DMS 273 (cell line): ENCODE measurements at regions not wholly inside any gene's neighbourhood (a gene's known extent, or its start where the extent isn't known, plus 50 kb on each side); places are given as distances from the start of the nearest gene placed in this dataset.
A peak's percentile ranks its signal among the peaks of the same experiment; 100 is the strongest.

ENCODE experiments used
- DNase-seq: peaks from one replicate; lab custom pipeline; 2025; ENCODE audit not compliant: unreplicated experiment; lab: John Stamatoyannopoulos, UW

DNA sequence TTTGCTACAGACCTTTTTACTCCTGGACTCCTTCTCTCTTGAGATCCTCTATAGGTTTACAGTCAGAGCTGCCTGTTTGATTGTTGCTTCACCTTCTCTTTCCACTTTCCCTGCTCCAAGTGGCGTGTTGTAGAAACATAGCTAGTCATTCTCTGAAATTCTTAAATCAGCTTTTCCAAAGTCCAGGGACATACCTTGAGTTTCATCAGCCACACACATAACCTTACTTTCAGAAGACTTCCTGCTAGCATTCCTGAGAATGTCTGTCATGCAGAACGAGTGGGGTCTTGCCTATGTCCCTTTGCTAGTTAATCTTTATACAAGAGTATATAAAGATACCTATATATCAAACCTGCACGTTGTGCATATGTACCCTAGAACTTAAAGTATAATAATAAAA, 230.3 kb upstream of the ZNF462 start:
- DNase-seq = no peak

DNA sequence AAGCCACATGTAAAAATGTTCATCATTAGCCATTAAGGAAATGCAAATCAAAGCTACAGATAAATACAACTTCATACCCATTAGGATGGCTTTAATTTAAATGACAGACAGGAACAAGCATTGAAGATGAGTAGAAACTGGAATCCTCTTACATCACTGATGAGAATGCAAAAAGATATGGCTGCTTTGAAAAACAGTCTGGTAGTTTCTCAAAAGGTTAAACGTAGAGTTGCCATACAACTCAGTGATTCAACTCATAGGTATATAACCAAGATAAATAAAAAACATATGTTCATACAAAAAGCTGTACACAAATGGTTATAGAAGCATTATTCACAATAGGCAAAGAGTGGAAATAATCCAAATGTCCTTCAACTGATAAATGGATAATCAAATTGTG, 228.8 kb upstream of the ZNF462 start:
- DNase-seq = no peak

DNA sequence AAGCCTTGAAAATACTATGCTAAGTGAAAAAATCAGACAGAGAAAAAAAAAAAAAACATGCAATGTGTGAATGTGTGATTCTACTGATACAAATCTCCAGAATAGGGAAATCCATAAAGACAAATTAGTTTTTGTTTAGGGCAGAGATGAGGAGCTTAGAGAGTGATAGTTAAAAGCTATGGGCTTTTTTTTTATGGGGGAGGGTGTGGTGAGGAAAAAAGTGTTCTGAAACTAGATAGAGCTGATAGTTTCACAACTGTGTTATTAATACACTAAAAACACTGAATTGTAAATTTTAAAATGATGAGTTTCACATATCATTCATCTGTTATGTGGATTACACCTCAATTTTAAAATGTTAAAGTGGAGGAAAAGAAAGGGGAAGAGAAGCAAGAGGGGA, 228.3 kb upstream of the ZNF462 start:
- no peak for DNase-seq

DNA sequence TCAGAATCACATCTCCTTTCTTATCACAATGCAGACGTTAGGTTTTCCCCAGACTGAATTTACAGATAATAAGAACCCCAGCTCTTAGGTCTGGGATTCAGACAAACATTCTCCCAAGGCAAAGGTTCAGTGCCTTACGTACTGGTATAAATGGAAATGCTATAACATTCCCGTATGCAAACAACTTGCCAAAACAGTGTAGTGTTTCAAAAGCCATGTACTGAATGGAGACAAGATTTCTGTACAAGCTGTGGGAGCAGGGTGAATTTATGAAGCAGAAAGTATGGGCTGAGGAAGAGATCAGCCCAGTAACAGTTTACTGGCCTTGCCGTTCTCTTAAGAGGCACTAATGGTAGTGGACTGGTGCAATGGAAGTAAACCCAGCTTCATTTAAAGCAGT, 225.5 kb upstream of the ZNF462 start:
- DNase-seq = no peak

DNA sequence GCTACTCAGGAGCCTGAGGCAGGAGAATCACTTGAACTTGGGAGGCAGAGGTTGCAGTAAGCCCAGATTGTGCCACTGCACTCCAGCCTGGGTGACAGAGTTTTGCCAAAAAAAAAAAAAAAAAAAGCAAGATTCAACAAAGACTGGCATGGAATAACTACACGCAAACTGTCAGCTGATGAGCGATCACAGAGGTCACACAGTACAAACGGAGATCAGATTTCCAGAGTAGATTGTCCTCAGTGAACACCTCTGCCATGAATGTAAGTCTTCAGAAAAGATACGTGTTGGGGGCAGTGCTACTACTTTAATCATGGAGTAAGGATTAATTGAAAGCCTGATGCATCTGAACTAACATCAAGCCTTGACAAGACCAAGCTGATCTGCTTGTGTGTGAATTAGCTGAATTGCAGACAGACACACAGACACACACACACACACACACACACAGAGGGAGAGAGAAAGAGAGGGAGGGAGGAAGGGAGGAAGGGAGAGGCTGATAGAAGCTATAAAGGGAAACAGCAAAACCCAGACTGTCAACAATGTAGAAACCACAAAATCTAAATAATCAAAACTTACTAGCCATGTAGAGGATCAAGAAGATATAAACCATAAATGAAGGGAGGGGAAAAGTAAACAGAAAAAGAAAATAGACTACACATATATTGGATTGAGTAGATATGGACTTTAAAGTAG, 222.9 kb upstream of the ZNF462 start:
- DNase-seq = no peak

DNA sequence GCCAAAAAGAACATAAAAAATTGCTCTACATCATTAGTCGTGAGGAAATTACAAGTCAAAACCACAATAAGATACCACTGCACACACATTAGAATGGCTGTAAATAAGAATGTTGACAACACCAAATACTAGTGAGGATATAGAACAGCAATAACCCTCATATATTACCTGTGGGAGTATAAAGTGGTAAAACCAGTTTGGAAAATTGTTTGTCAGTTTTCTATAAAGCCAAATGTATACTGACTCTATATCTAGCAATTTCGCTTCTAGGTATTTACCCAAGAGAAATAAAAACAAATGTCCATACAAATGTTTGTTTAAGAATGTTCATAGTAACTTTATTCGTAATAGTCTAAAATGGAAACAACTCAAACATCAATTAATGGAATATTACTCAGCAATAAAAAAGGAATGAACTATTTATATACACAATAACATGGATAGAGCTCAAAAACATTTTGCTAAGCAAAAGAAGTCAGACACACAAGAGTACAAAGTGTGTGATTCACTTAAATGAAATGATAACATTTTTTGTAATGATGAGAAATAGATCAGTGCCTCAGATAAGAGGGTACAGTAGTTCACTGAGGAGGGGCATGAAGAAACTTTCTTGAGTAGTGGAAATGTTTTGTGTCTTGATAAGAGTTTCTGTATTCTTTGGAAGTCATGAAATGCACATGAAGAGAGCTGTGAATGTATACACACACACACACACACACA, 219.6 kb upstream of the ZNF462 start:
- no peak for DNase-seq

DNA sequence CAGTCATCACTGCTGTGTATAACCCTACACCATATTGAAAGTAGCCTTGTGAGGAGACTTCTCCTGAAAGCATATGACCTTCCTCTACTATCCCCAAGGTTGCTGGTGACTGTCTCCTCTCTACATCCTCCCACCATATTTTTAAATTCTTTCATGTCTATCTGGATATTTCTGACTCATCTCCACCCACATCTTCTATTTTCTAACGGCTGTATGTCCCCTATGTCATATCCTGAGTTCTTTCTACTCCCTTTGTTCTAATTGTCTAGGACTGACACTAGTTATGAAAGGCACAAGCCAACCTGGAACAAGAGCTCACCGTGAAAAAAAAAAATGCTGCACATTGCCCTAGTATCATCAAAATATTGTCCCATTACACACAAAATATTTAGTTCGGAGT, 218.3 kb upstream of the ZNF462 start:
- no peak for DNase-seq

DNA sequence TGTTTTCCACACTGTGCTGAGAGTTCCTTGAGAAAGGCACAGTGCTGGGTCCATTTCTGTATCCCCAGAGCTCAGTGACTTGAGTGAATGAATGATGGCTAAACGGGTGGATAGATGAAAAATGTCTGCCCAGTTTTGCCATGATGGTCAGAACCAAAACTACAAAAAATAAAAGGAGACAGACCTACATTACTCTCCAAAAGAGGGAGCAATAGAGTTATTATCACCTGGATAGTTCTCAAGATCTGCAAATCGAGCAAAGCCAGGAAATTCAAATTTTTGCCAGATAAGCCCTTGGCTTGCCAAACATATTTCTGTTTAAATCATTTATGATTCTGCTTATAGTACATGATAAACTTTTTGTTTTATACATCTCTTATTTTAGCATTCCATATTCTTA, 214.2 kb upstream of the ZNF462 start:
- peak; percentile 51 for DNase-seq

DNA sequence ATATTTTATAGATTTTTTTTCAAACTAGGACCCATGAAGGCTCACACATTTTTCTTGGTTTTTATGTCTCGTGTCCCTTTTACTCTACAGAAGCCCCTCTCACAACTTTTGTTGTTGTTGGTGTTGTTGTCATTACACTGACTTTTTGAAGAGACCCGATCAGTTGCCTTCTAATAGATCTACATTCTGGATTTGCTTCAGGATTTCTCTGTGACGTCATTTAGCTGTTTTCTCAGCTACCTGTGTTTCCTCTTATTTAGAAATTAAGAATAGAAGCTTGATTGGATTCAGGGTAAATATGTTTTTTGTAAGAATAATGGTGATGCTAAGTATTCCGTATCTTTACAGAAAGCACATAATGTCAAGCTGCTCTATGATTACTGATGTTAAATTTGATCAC, 213.3 kb upstream of the ZNF462 start:
- no peak for DNase-seq

DNA sequence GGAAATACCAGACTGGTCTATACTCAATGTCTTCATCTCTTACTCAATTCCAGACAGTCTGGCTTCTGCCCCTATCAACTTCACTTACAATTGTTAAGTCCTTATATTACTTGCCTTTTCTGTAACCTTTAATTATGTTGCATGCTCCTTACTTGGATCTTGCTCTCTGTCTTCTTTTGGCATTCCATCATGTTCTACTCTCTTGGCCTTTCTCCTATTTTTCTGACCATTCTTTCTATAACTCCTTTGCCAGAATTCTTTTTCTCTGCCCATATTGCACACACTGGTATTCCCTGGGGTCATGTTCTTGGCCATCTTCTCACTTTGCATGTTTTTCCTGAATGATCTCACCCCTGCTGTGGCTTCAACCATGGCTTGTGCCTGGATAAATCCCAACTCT, 209.8 kb upstream of the ZNF462 start:
- no peak for DNase-seq

DNA sequence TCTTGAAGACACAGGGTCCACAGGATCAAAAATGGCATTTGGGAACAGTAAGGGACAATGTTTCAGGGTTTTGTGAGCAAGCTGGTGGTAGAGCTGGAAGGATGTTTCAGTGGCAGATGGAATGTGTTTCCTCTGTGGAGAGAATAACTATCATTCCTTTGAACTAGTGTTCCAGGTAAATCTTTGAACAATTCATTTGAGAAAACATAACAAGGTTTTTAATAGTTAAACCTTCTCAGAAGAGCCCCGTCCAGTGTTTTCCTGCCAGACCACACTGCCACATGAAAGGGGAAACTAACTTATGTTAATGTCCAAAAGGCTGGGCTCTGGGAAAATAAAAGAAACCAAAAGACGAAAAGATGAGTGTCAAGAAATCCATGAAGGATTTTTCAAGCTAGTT, 207.0 kb upstream of the ZNF462 start:
- DNase-seq = no peak

DNA sequence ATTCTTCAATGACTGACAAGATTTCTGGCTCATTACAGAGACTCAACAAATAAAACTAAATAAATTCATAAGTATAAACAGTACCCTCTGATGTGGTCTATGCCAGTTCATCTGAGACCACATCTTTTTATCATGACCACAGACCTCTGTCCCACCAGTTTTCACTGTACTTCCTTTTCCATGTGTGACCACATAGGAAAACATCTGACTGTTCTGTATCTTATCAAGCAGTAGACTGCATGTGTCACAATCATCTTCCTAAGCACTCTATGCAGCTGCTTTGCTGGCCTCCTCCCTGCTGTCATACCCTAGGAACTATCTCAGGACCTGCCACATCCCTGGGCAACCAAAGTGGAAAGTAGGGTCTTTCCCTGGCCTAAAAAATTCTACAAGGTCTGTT, 205.0 kb upstream of the ZNF462 start:
- DNase-seq = no peak

DNA sequence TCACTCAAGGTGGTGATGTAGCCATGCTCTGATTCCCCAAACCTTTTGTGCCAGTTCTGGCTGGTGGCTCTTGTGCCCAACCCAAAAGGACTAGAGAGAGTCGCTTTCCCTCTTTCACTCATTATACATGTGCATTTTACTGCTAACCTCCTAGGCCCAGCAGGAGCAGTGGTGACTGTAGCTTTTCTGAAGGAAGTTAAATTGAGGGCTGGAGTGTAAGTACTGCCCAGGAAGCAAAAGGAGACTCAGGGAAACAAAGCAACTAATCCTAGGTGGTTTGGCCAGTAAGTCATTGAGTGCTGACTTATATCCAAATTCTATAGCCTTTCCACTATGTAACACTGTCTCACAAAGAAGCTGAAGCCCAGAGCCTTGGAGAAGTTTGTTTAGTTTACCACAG, 194.4 kb upstream of the ZNF462 start:
- DNase-seq = no peak

DNA sequence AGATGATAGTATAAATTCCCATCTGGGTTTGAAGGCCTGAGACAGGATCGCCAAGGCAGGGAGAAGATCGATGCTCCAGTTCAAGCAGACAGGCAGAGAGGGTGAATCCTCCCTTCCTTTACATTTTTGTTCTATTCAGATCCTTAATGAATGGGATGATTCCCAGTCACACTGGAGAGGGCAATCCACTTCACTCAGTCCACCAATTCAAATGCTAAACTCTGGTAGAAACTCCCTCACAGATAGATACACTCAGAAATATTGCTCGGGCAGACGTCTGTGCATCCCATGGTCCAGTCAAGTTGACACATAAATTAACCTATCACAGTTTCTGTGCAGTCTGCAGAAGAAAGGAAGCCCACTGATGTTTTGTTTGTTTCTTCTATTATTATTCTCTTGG, 193.1 kb upstream of the ZNF462 start:
- DNase-seq = no peak

DNA sequence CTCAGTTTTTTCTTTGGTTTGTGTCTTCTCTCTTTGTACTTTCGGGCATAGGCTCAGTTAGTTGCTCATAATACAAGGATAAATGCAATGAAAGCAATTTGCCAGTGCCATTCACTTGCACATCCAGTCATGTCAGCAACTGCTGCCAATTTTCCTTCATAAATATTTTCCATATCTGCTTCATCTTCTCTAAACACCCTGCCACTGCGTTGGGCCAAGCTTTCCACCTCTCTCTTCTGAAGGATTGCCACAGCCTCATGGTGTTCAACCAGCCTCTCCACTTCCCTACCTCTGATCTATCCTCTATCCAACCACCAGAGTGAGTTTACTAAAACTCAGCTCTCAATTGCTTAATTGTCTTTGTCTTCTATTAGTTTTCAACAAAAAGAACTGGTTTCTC, 192.5 kb upstream of the ZNF462 start:
- no peak for DNase-seq

DNA sequence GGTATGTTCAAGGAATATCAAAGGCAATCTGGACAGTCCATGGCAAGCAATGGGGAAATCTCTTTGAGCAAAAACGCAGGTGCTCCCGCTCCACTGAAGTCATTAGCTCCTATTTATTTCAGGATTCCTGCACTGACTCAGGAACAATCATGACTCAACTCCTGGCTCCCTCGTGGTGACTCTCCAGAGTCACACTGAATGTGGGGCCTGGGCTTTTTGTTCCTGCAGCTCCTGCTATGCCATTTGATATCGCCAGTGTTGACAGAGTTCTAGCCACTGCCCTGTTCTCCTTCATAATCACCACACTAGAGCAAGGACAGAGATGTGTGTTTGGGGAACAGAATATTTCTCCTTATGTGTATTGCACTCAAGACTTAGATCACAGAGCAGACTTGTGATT, 187.2 kb upstream of the ZNF462 start:
- DNase-seq = no peak

DNA sequence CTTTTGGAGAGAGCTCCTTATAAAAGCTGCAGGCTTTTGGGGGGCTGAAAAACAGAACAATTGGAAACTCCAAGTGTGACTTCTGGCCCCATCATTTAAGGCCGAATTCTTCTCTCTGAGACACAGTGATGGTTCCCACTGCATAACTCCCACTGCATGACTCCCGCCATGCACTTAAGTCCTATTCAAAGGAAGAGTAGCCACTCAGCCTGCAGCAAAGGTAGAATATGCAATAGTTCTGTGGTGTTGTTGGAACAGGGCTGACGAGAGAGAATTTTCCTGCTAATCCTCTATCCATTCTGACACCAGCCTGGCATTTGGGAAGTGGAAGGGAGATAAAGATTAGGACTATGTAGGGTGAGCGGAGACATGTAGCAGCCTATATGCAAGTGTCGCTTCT, 185.6 kb upstream of the ZNF462 start:
- no peak for DNase-seq

DNA sequence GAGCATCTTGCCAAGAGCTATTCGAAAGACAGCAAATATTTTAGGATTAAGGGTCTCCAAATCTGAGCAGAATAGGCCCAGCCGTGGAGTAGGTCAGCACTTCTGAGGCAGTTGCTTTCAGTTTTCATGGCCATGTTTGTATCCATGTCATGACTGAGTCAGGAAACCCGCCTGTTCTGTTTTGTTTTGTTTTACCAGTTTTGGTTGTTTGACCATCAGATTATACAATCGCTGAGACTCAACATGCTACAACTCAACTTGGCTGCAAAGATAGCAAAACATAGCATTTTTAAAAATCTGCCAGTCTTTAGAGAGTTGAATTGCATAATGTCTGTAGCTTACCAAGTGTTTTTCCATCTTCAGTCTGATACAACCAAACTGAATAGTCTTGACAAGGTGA, 185.1 kb upstream of the ZNF462 start:
- DNase-seq = no peak

DNA sequence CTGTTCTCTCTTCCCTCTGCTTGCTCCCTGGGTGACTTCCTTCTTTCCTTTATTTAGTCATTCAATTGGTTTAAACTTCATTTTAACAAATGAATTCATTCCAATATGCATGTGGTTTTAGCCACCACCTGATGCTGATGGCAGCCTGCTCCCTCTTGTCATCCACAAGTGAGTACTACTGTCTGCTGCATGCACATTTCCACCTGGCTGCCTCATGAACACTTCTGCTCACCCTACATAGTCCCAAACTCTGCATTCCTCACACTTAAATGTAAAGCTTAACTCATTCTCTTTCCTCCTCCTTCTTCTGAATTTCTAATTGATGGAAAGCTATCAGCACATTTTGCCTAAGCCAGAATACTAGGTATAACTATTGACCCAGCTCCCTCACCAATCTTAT, 184.7 kb upstream of the ZNF462 start:
- DNase-seq = no peak

DNA sequence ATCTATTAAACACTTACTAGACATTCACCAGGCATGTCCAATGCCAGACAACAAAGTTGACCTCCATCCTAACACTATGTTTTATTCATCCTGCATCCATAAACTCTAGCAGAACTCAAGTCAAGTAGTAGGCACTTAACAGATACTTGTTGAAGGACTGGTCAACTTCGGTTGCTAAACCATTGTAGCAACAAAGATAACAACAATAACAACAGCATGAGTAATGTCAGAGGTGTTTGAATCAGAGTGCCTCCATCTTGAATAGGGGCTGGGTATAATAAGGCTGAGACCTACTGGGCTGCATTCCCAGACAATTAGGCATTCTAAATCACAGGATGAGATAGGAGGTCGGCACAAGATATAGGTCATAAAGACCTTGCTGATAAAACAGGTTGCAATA, 180.5 kb upstream of the ZNF462 start:
- no peak for DNase-seq

DNA sequence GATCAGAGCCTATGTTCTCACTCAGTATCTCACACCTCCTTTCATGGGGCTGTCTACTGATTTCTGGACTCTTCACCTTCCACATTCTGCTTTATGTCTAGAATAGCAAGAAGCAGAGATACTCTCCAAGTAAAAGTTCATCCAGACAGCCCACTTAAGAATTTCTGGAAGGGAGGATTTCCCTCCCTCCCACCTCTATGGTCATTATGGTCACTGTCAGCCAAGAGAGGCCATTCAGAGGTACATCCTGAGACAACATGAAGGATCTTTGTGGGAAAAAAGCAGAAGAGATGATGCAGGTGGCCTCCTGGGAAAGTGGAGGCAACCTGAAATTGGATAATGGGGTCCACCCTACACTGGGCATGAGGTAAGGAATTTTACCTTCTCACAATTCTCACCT, 179.5 kb upstream of the ZNF462 start:
- DNase-seq = no peak

DNA sequence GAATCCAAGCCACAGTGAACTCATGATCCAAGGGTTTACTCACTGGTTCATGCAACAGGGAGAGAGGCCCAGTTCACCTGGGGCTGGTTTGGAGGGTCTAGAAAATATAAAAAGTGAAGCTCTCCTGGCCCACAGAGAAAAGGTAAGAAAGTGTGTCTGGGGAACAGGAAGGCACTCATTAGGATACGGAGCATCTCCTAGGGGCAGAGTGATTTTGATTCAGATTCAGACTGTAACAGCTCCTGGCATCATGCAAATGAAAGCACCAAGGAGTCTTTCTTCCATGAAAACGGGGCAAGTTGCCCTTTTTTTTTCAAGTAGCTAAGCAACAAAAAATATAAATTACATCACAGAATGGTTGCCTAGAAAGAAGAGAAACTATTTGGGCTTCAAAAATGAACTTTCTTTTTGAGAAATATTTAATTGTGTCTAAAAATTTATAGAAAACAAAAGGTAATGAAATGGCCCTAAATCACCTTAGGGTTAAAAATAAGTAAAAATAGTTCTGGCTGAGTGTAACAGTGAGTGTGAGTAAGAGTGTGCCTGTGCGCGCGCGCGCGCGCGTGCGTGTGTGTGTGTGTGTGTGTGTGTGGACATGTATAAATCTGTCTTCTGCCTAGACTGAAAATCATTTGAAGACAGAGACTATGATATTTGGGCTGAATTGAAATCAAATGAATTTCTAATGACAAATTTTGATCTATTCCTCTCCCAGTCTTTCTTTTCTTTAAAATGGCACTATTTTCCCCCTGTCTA, 177.8 kb upstream of the ZNF462 start:
- DNase-seq = no peak
